Fibroblast of lung (primary cell): ENCODE measurements at regions not wholly inside any gene's neighbourhood (a gene's known extent, or its start where the extent isn't known, plus 50 kb on each side); places are given as distances from the start of the nearest gene placed in this dataset.

Source experiments
- CTCF ChIP-seq, 2 donors: IDR thresholded peaks in 1 of 2; conservative IDR thresholded peaks in 1 of 2; 1 replicate in 1 of 2; 2 replicates in 1 of 2; pipeline ENCODE4 v1.5.1; 2011 to 2012; ENCODE audit warnings: low read length in 2 of 2, control low read depth in 1 of 2, inconsistent platforms in 1 of 2, low read depth in 1 of 2, mild to moderate bottlenecking in 1 of 2
- EZH2 ChIP-seq: IDR thresholded peaks from 2 replicates; pipeline ENCODE4 v1.5.1; 2012; ENCODE audit warnings: low read length, control low read depth, mild to moderate bottlenecking; ENCODE audit errors: missing control alignments

DNA sequence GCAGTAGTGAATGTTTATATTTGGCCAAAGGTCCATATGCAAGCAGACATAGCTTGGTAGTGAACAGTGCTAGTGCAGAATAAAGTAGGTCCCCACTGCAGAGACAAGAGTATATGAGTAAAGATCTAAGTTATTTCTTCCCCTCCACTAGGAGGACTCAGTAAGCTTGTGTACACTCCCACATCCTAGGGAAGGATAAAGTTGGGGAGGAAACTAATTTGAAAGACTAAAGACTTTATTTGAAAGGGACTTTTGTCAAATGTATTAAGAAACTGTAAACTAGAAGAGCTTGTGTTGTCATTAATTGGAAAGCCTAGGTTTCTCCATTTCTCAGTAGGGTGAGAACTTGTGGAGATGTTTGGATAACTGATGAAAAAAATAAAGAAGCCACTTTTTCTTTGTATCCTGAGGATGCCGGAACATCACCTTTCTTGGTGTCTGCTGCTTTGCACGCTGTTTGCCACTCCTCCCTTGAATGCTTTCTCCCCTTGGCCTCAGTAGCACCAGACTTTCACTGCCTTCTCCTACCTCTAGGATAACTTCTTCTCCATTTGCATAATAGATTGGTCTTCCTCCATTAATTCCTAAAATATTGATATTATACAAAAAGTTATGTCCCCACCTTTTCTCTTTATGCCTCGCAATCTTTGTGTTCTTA, 329.0 kb downstream of the PARP8 start:
- TF ChIP-seq CTCF (conservative IDR thresholded peaks at IDR 0.05 in 1 of 2, IDR thresholded peaks at IDR 0.05 in 1 of 2; ENCODE audit: low read depth in 1 of 2, low read length in 2 of 2) = no peak
- no peak for TF ChIP-seq EZH2
